NCI-H1105 treated with DMSO at 0.1 percent for 48 hours (cell line): ENCODE measurements at regions not wholly inside any gene's neighbourhood (a gene's known extent, or its start where the extent isn't known, plus 50 kb on each side); places are given as distances from the start of the nearest gene placed in this dataset.

ENCODE experiments used
- DNase-seq: peaks from one replicate; lab custom pipeline; 2025; lab: John Stamatoyannopoulos, UW

- DNase-seq, result no peak
Observed at GRCh38 chr3:23152989-23153388, 50.1 kb upstream of the UBE2E2 start.
